GM12875 (cell line): ENCODE measurements at regions not wholly inside any gene's neighbourhood (a gene's known extent, or its start where the extent isn't known, plus 50 kb on each side); places are given as distances from the start of the nearest gene placed in this dataset.

ENCODE experiments used
- H3K4me3 ChIP-seq: one replicate; pipeline ENCODE4 v1.5.1; 2011; ENCODE audit warnings: low read depth, low read length, control low read depth
- CTCF ChIP-seq: IDR thresholded peaks from 2 replicates; pipeline ENCODE4 v1.5.1; 2011; ENCODE audit warnings: low read depth, mild to moderate bottlenecking, control low read depth, inconsistent platforms, low read length, moderate library complexity, borderline replicate concordance; ENCODE audit not compliant: insufficient read depth

- H3K4me3 ChIP-seq: no peak overlapping the region
- no peak for TF ChIP-seq CTCF
Measured at GRCh38 chr7:131653418-131654248, 97.2 kb upstream of the PODXL start.

GRCh38 chr7:131652934-131653333 lies 96.5 kb upstream of the PODXL start:
- H3K4me3 ChIP-seq: no peak overlapping the region
- no peak for TF ChIP-seq CTCF

GRCh38 chr7:131652194-131652593 lies 95.8 kb upstream of the PODXL start:
- no peak overlapping the region for H3K4me3 ChIP-seq
- TF ChIP-seq CTCF: no peak

- no peak overlapping the region for H3K4me3 ChIP-seq
- TF ChIP-seq CTCF: no peak
Measured at GRCh38 chr7:131649879-131650278, 93.5 kb upstream of the PODXL start.

- H3K4me3 ChIP-seq: no peak overlapping the region
- TF ChIP-seq CTCF: no peak
Measured at GRCh38 chr7:131649003-131649541, 92.6 kb upstream of the PODXL start.

GRCh38 chr7:131648491-131648890 lies 92.1 kb upstream of the PODXL start:
- no peak overlapping the region for H3K4me3 ChIP-seq
- no peak for TF ChIP-seq CTCF

GRCh38 chr7:131646203-131646602 lies 89.8 kb upstream of the PODXL start:
- TF ChIP-seq CTCF: no peak
- no peak overlapping the region for H3K4me3 ChIP-seq
